WTC11 (cell line): ENCODE measurements at regions not wholly inside any gene's neighbourhood (a gene's known extent, or its start where the extent isn't known, plus 50 kb on each side); places are given as distances from the start of the nearest gene placed in this dataset.

Experiments
- ESRRA ChIP-seq: sonication (generic); formaldehyde crosslinking; IDR thresholded peaks from 2 replicates; pipeline ENCODE4 v1.8.1; 2022; ENCODE audit warnings: mild to moderate bottlenecking, missing genetic modification reagents, borderline replicate concordance
- NR3C1 ChIP-seq: sonication (generic); formaldehyde crosslinking; conservative IDR thresholded peaks from 2 replicates; pipeline ENCODE4 v1.8.1; 2023; ENCODE audit warnings: low read depth, mild to moderate bottlenecking, missing genetic modification reagents
- PRRX2 ChIP-seq: fragments of 250-450 bp; sonication (Bioruptor Pico); IDR thresholded peaks from 2 replicates; pipeline ENCODE4 v1.8.0; 2021; ENCODE audit warnings: mild to moderate bottlenecking
- SP1 ChIP-seq: sonication (generic); formaldehyde crosslinking; conservative IDR thresholded peaks from 2 replicates; pipeline ENCODE4 v1.8.1; 2022; ENCODE audit warnings: missing genetic modification reagents
- USF1 ChIP-seq: sonication (generic); formaldehyde crosslinking; IDR thresholded peaks from 2 replicates; pipeline ENCODE4 v1.8.0; 2022; ENCODE audit warnings: mild to moderate bottlenecking, missing genetic modification reagents
- ZNF512 ChIP-seq: sonication (generic); formaldehyde crosslinking; IDR thresholded peaks from 2 replicates; pipeline ENCODE4 v1.8.1; 2022; ENCODE audit warnings: missing genetic modification reagents, borderline replicate concordance
- TF ChIP-seq, protein P1 (sequence below): fragments of 200-600 bp; IDR thresholded peaks from 2 replicates; pipeline ENCODE4 v1.8.0; 2022; ENCODE audit warnings: antibody characterized with exemption
- TF ChIP-seq, protein P2 (sequence below): sonication (generic); formaldehyde crosslinking; IDR thresholded peaks from 2 replicates; pipeline ENCODE4 v1.8.1; 2023; ENCODE audit warnings: mild to moderate bottlenecking, missing genetic modification reagents

DNA sequence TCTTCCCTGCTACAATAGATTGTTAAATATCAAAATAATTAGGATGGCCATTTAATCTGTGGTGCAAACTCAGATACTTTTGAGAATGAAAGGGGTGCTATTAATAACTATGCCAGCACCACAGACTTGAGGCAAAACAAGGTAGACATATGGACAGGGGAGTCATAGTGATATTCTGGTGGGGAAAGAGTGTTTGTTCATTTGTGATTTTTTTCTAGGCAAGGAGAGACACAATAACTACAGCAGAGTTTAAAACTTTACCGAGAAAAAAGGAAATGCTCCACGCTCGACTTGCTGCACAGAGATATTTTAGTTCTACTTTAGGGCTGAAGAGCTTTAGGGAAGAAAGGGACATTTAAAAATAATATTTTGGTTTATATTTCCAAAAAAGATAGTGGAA lies 611.2 kb upstream of the GRM7 start:
- TF ChIP-seq, protein P1, sequence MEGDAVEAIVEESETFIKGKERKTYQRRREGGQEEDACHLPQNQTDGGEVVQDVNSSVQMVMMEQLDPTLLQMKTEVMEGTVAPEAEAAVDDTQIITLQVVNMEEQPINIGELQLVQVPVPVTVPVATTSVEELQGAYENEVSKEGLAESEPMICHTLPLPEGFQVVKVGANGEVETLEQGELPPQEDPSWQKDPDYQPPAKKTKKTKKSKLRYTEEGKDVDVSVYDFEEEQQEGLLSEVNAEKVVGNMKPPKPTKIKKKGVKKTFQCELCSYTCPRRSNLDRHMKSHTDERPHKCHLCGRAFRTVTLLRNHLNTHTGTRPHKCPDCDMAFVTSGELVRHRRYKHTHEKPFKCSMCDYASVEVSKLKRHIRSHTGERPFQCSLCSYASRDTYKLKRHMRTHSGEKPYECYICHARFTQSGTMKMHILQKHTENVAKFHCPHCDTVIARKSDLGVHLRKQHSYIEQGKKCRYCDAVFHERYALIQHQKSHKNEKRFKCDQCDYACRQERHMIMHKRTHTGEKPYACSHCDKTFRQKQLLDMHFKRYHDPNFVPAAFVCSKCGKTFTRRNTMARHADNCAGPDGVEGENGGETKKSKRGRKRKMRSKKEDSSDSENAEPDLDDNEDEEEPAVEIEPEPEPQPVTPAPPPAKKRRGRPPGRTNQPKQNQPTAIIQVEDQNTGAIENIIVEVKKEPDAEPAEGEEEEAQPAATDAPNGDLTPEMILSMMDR: no peak
- TF ChIP-seq SP1 (CRISPR knock-in tag): no peak
- no peak for TF ChIP-seq NR3C1
- TF ChIP-seq ZNF512 (CRISPR knock-in tag): no peak
- TF ChIP-seq ESRRA (CRISPR knock-in tag): no peak
- TF ChIP-seq, protein P2, sequence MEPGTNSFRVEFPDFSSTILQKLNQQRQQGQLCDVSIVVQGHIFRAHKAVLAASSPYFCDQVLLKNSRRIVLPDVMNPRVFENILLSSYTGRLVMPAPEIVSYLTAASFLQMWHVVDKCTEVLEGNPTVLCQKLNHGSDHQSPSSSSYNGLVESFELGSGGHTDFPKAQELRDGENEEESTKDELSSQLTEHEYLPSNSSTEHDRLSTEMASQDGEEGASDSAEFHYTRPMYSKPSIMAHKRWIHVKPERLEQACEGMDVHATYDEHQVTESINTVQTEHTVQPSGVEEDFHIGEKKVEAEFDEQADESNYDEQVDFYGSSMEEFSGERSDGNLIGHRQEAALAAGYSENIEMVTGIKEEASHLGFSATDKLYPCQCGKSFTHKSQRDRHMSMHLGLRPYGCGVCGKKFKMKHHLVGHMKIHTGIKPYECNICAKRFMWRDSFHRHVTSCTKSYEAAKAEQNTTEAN: no peak
- no peak for TF ChIP-seq PRRX2 (CRISPR knock-in tag)
- TF ChIP-seq USF1 (CRISPR knock-in tag): no peak
